Heart left ventricle (tissue), 16 donors: ENCODE measurements at regions not wholly inside any gene's neighbourhood (a gene's known extent, or its start where the extent isn't known, plus 50 kb on each side); places are given as distances from the start of the nearest gene placed in this dataset.

Source experiments
- ATAC-seq, 4 donors: fragments of 200-7000 bp; cut with Tn5 transposase; one replicate each; pipeline ENCODE4 v1.9.1; 2020 to 2022; ENCODE audit warnings: moderate library complexity in 4 of 4, mild to moderate bottlenecking in 3 of 4, moderate number of reproducible peaks in 1 of 4
- DNase-seq, 5 donors: peaks; one replicate each; pipeline ENCODE4 v3.0.0-alpha.2; 2020
- H3K27ac ChIP-seq, 12 donors: fragments of 200-600 bp; sonication (generic) in 4 of 12; one replicate each; pipeline versions ENCODE4 v1.5.0 to v1.8.0; 2016 to 2022; ENCODE audit warnings: mild to moderate bottlenecking in 2 of 12
- H3K27me3 ChIP-seq, 9 donors: fragments of 200-600 bp; sonication (generic) in 2 of 9; one replicate each; pipeline versions ENCODE4 v1.5.1 to v1.8.0; 2016 to 2022; ENCODE audit warnings: mild to moderate bottlenecking in 3 of 9
- H3K36me3 ChIP-seq, 9 donors: fragments of 200-600 bp; sonication (generic) in 2 of 9; one replicate each; pipeline versions ENCODE4 v1.5.0 to v1.8.0; 2018 to 2022; ENCODE audit warnings: mild to moderate bottlenecking in 2 of 9
- H3K4me1 ChIP-seq, 12 donors: fragments of 200-600 bp; sonication (generic) in 4 of 12; one replicate each; pipeline versions ENCODE4 v1.5.0 to v1.8.0; 2016 to 2022; ENCODE audit warnings: mild to moderate bottlenecking in 3 of 12
- H3K4me3 ChIP-seq, 12 donors: fragments of 200-600 bp; sonication (generic) in 4 of 12; one replicate each; pipeline versions ENCODE4 v1.5.0 to v1.8.0; 2017 to 2022; ENCODE audit warnings: mild to moderate bottlenecking in 9 of 12, moderate library complexity in 4 of 12
- H3K9me3 ChIP-seq, 12 donors: fragments of 200-600 bp; sonication (generic) in 4 of 12; one replicate each; pipeline versions ENCODE4 v1.5.0 to v1.8.0; 2016 to 2022; ENCODE audit warnings: mild to moderate bottlenecking in 1 of 12
- POLR2A ChIP-seq, 2 donors: fragments of 450-650 bp; IDR thresholded peaks; one replicate each; pipeline ENCODE4 v1.6.1; 2017; ENCODE audit warnings: antibody characterized with exemption in 2 of 2, mild to moderate bottlenecking in 2 of 2, moderate library complexity in 2 of 2
- WGBS, 4 donors: extraction: QIAGEN DNeasy Blood & Tissue Kit in 2 of 4; methylation state at CpG; one replicate each; pipeline versions ENCODE4 v1.1.5 to v1.1.7; 2013 to 2018; 5-methylcytosine and 5-hydroxymethylcytosine counted together
- intact Hi-C, 10 donors: fragments of 100-400 bp; cut with DNase I; formaldehyde crosslinking; loops; one replicate each; pipeline versions ENCODE4 v1.11.1 to v1.14.2; 2022
- TF ChIP-seq, protein P1 (sequence below), 12 donors: fragments of 200-600 bp; sonication (generic) in 4 of 12; IDR thresholded peaks; one replicate each; pipeline versions ENCODE4 v1.5.0 to v1.8.0; 2018 to 2022; ENCODE audit warnings: antibody characterized with exemption in 12 of 12, mild to moderate bottlenecking in 5 of 12
- donor health status: ischemic (EF 13 %, LVEDD 7.1; RV severe dilation, severe dysfunction).
- donor health status: healthy with polysubstance abuse.
- donor health status: DM: no; HTN: yes; CAD: no.
- donor health status: DM: no; HTN: no; CAD: no.
- donor health status: ischemic (EF 25% LVEDD 6.9; RV normal size, moderate dysfunction).
- donor health status: ischemic (EF 25% LVEDD 5.7; RV mildly dilated, moderate dysfunction).
- donor health status: healthy.
- donor health status: DM: yes; HTN: yes; CAD: no.
- donor health status: ischemic (EF 35%, LVEDD 5.7; RV mildly dilated, moderate dysfunction).
- donor health status: nonischemic (EF 11% LVEDD 7.7; RV severe dilation, severe dysfunction).
- donor health status: DM: yes; HTN: yes; CAD: no.
- donor health status: PGD.
- donor health status: ischemic (EF 29% LVEDD 5.4; RV normal size, mild dysfunction).
- donor health status: nonischemic (EF 23%, LVEDD 6.1; RV moderate dilation, normal function).

DNA sequence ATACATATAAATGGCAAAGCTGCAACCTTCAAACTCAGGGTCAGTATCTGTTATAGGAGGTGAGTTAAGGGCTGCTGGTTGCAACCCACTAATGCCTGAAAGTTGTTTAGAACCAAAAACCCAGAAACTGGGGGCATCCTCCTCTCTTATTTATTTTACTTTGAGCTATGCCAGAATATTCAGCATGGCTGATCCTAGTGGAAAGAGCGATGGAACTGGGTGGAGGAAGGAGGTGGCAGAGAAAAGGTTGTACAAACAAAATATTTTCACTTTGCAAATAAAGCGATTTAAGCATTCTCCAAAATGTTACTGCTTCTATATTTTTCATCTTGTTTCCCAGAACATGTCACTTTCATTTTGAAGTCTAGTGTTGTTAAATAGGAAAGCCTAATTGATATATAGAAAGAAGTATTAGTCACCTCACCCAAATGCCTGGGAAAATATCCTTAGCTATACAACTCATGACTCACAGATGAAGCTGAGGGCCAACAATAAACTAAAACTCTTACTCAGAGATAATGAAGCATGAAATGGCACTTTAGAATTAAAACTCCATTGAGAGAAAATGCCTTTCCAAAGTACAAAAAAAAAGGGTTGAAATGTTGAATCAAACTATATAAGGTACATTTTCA is 251.4 kb upstream of the UBE2E3 start:
- no peak for ATAC-seq
- intact Hi-C loops: no loop called here
- Histone ChIP-seq H3K4me1 (no peaks in the 10 kb centered on the region), H3K36me3 (no peaks in the 10 kb centered on the region), H3K27me3 (no peaks in the 10 kb centered on the region), H3K9me3 (no peaks in the 10 kb centered on the region), H3K4me3 (no peak overlapping the region), H3K27ac (no peak overlapping the region)
- DNase-seq: no peak
- TF ChIP-seq, protein P1, sequence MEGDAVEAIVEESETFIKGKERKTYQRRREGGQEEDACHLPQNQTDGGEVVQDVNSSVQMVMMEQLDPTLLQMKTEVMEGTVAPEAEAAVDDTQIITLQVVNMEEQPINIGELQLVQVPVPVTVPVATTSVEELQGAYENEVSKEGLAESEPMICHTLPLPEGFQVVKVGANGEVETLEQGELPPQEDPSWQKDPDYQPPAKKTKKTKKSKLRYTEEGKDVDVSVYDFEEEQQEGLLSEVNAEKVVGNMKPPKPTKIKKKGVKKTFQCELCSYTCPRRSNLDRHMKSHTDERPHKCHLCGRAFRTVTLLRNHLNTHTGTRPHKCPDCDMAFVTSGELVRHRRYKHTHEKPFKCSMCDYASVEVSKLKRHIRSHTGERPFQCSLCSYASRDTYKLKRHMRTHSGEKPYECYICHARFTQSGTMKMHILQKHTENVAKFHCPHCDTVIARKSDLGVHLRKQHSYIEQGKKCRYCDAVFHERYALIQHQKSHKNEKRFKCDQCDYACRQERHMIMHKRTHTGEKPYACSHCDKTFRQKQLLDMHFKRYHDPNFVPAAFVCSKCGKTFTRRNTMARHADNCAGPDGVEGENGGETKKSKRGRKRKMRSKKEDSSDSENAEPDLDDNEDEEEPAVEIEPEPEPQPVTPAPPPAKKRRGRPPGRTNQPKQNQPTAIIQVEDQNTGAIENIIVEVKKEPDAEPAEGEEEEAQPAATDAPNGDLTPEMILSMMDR (IDR thresholded peaks at IDR 0.05): no peak
- TF ChIP-seq POLR2A (IDR thresholded peaks at IDR 0.05): no peak
- 91 to 94% (median 92%) methylated on average over 2 of the region's 2 CpGs for WGBS, 4 donors

DNA sequence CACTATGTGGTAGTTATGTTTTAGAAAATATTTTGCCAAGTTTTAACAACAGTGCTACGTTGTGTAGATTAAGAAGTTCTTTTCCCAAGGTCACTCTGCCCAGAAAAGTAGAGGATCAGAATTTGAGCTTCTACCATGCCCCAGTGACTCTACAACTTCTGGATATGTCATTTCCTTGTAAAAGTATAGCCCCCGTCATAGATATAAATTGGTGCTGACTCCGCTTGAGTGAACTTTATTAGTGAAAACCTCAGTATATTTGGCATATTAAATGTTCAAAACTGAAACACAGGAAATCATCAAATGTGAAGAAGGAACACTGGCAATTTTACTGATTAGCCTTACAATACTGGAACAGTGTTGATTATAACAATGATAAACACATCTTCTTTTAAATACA is 256.7 kb upstream of the UBE2E3 start:
- ATAC-seq (no peak), DNase-seq (no peak)
- TF ChIP-seq, protein P1 (IDR thresholded peaks at IDR 0.05): no peak
- no peak for TF ChIP-seq POLR2A (IDR thresholded peaks at IDR 0.05)
- no peaks in the 10 kb centered on the region for H3K36me3 ChIP-seq
- 70 to 78% (median 74%) methylated on average over 3 of the region's 3 CpGs for WGBS, 4 donors
- no peak overlapping the region for H3K27ac ChIP-seq
- no peak overlapping the region for H3K4me3 ChIP-seq
- no peaks in the 10 kb centered on the region for H3K4me1 ChIP-seq
- intact Hi-C loops: no loop called here
- H3K9me3 ChIP-seq: no peaks in the 10 kb centered on the region
- no peaks in the 10 kb centered on the region for H3K27me3 ChIP-seq

- no peak for DNase-seq
- WGBS, 4 donors: 63 to 70% (median 65%) methylated on average over 2 of the region's 2 CpGs
- H3K27me3 ChIP-seq: no peaks in the 10 kb centered on the region
- no peaks in the 10 kb centered on the region for H3K9me3 ChIP-seq
- H3K4me3 ChIP-seq: no peak overlapping the region
- no peak for ATAC-seq
- no peaks in the 10 kb centered on the region for H3K36me3 ChIP-seq
- no peaks in the 10 kb centered on the region for H3K4me1 ChIP-seq
- H3K27ac ChIP-seq: no peak overlapping the region
- intact Hi-C loops: no loop called here
- TF ChIP-seq, protein P1 (IDR thresholded peaks at IDR 0.05): no peak
- no peak for TF ChIP-seq POLR2A (IDR thresholded peaks at IDR 0.05)
These were observed 257.7 kb upstream of the UBE2E3 start for GRCh38 chr2:180722551-180723239.

DNA sequence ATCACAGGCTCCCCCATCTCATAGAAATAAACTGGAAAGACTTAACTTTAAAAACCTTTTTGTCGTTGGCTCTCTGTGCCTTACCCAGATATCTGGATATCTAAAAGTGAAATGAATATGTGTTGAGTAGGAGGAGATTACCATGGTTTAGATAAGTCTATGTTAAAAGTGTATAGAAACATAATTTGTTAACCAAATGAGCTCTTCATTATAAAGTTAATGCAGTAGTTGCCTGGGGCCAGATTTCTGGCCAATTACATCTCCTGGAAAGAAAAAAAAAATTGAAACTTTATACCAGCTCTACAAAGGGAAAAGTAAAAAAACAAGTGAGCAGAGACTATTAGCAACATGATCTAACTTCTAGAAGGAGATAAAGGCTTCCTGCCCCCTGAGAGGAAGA is 259.6 kb upstream of the UBE2E3 start:
- H3K36me3 ChIP-seq: no peaks in the 10 kb centered on the region
- H3K27ac ChIP-seq: no peak overlapping the region
- DNase-seq (no peak), ATAC-seq (no peak)
- H3K4me3 ChIP-seq: no peak overlapping the region
- no peaks in the 10 kb centered on the region for H3K9me3 ChIP-seq
- TF ChIP-seq POLR2A (IDR thresholded peaks at IDR 0.05): no peak
- TF ChIP-seq, protein P1 (IDR thresholded peaks at IDR 0.05): no peak
- WGBS, 4 donors: 57 to 68% (median 63%) methylated on average over 1 of the region's 1 CpG
- intact Hi-C loops: no loop called here
- H3K4me1 ChIP-seq: no peaks in the 10 kb centered on the region
- no peaks in the 10 kb centered on the region for H3K27me3 ChIP-seq
